ENCODE measurements at regions not wholly inside any gene's neighbourhood (a gene's known extent, or its start where the extent isn't known, plus 50 kb on each side); places are given as distances from the start of the nearest gene placed in this dataset.

GRCh38 chr9:85249313-85249621 is 492.5 kb downstream of the AGTPBP1 start:
- no peak for DNase-seq

GRCh38 chr9:85248514-85249312 is 493.0 kb downstream of the AGTPBP1 start:
- DNase-seq: no peak

GRCh38 chr9:85246541-85246940 is 495.2 kb downstream of the AGTPBP1 start:
- DNase-seq: no peak

- no peak for DNase-seq
These were observed 496.9 kb downstream of the AGTPBP1 start for GRCh38 chr9:85244856-85245255.

GRCh38 chr9:85243977-85244376 is 497.8 kb downstream of the AGTPBP1 start:
- DNase-seq: no peak

- DNase-seq: no peak
These were observed 504.3 kb downstream of the AGTPBP1 start for GRCh38 chr9:85237478-85237877.

- no peak for DNase-seq
These were observed 511.7 kb downstream of the AGTPBP1 start for GRCh38 chr9:85230081-85230480.

- DNase-seq: no peak
These were observed 513.5 kb downstream of the AGTPBP1 start for GRCh38 chr9:85228111-85228855.

- no peak for DNase-seq
These were observed 516.6 kb downstream of the AGTPBP1 start for GRCh38 chr9:85225180-85225579.

GRCh38 chr9:85224729-85225128 is 517.0 kb downstream of the AGTPBP1 start:
- no peak for DNase-seq

GRCh38 chr9:85224301-85224700 is 517.5 kb downstream of the AGTPBP1 start:
- no peak for DNase-seq

GRCh38 chr9:85223506-85224125 is 518.1 kb downstream of the AGTPBP1 start:
- DNase-seq: no peak

- DNase-seq: no peak
These were observed 525.2 kb downstream of the AGTPBP1 start for GRCh38 chr9:85216601-85217000.

- no peak for DNase-seq
These were observed 525.8 kb downstream of the AGTPBP1 start for GRCh38 chr9:85215961-85216360.

GRCh38 chr9:85215416-85215815 is 526.3 kb downstream of the AGTPBP1 start:
- no peak for DNase-seq

- no peak for DNase-seq
These were observed 527.8 kb downstream of the AGTPBP1 start for GRCh38 chr9:85213650-85214607.

- no peak for DNase-seq
These were observed 528.9 kb downstream of the AGTPBP1 start for GRCh38 chr9:85212887-85213286.

- no peak for DNase-seq
These were observed 529.5 kb downstream of the AGTPBP1 start for GRCh38 chr9:85212209-85212608.

- DNase-seq: no peak
These were observed 533.1 kb downstream of the AGTPBP1 start for GRCh38 chr9:85208666-85209065.

- no peak for DNase-seq
These were observed 534.6 kb downstream of the NTRK2 start for GRCh38 chr9:85204176-85204575.

GRCh38 chr9:85202596-85202995 is 533.1 kb downstream of the NTRK2 start:
- DNase-seq: no peak

- DNase-seq: peak; percentile 75
These were observed 531.3 kb downstream of the NTRK2 start for GRCh38 chr9:85200726-85201404.

Measured in NCI-H1092 treated with DMSO at 0.1 percent for 48 hours (cell line).